Breast epithelium (tissue), 3 donors: ENCODE measurements at regions not wholly inside any gene's neighbourhood (a gene's known extent, or its start where the extent isn't known, plus 50 kb on each side); places are given as distances from the start of the nearest gene placed in this dataset.

Experiments
- CTCF ChIP-seq, 3 donors: fragments of 450-650 bp; IDR thresholded peaks; one replicate each; pipeline ENCODE4 v1.5.1; 2016 to 2017; ENCODE audit warnings: antibody characterized with exemption in 3 of 3, mild to moderate bottlenecking in 3 of 3, moderate library complexity in 3 of 3
- POLR2A ChIP-seq: fragments of 450-650 bp; IDR thresholded peaks from one replicate; pipeline ENCODE4 v1.6.1; 2016; ENCODE audit warnings: antibody characterized with exemption, mild to moderate bottlenecking, moderate library complexity
- POLR2AphosphoS5 ChIP-seq, 3 donors: sonication (generic); formaldehyde crosslinking; IDR thresholded peaks; one replicate each; pipeline ENCODE4 v1.6.1; 2017; ENCODE audit warnings: antibody characterized with exemption in 3 of 3

GRCh38 chr10:109055243-109055642, 868.1 kb downstream of the XPNPEP1 start:
- TF ChIP-seq POLR2AphosphoS5 (IDR thresholded peaks at IDR 0.05) (no peak), POLR2A (no peak), CTCF (IDR thresholded peaks at IDR 0.05) (no peak)
